Endothelial cell (in vitro differentiated cells): ENCODE measurements at regions not wholly inside any gene's neighbourhood (a gene's known extent, or its start where the extent isn't known, plus 50 kb on each side); places are given as distances from the start of the nearest gene placed in this dataset.

ENCODE experiments used
- DNase-seq: peaks from one replicate; pipeline ENCODE4 v3.0.0; 2021; ENCODE audit warnings: low spot score
- H3K27ac Mint-ChIP-seq: one replicate; pipeline ENCODE4 v1.8.0; 2021; ENCODE audit warnings: mixed read lengths, inconsistent platforms; ENCODE audit not compliant: unreplicated experiment
- H3K27me3 Mint-ChIP-seq: one replicate; pipeline ENCODE4 v1.8.0; 2021; ENCODE audit warnings: mild to moderate bottlenecking, moderate library complexity, mixed read lengths, inconsistent platforms; ENCODE audit not compliant: unreplicated experiment
- H3K36me3 Mint-ChIP-seq: one replicate; pipeline ENCODE4 v1.8.0; 2021; ENCODE audit warnings: mild to moderate bottlenecking, low read depth, mixed read lengths, inconsistent platforms; ENCODE audit not compliant: unreplicated experiment
- H3K4me1 Mint-ChIP-seq: one replicate; pipeline ENCODE4 v1.8.0; 2021; ENCODE audit warnings: mild to moderate bottlenecking, mixed read lengths, inconsistent platforms; ENCODE audit not compliant: unreplicated experiment
- H3K4me3 Mint-ChIP-seq: one replicate; pipeline ENCODE4 v1.8.0; 2021; ENCODE audit warnings: mild to moderate bottlenecking, mixed read lengths, inconsistent platforms; ENCODE audit not compliant: unreplicated experiment
- H3K9me3 Mint-ChIP-seq: one replicate; pipeline ENCODE4 v1.8.0; 2021; ENCODE audit warnings: mixed read lengths, inconsistent platforms; ENCODE audit not compliant: unreplicated experiment
- CTCF ChIP-seq: fragments of 200-600 bp; sonication (generic); IDR thresholded peaks from one replicate; pipeline ENCODE4 v1.5.0; 2021; ENCODE audit warnings: antibody characterized with exemption; ENCODE audit not compliant: unreplicated experiment

- no peak for TF ChIP-seq CTCF
- no peaks in the 10 kb centered on the region for H3K9me3 Mint-ChIP-seq
- H3K4me3 Mint-ChIP-seq: no peak overlapping the region
- H3K36me3 Mint-ChIP-seq: no peaks in the 10 kb centered on the region
- H3K27me3 Mint-ChIP-seq: no peaks in the 10 kb centered on the region
- no peak for DNase-seq
- no peak overlapping the region for H3K27ac Mint-ChIP-seq
- no peaks in the 10 kb centered on the region for H3K4me1 Mint-ChIP-seq
These were observed 1053.4 kb upstream of the ADGRL4 start for GRCh38 chr1:80059940-80060339.

- Mint-ChIP-seq H3K27me3 (no peaks in the 10 kb centered on the region), H3K4me1 (no peaks in the 10 kb centered on the region), H3K27ac (no peak overlapping the region), H3K36me3 (no peaks in the 10 kb centered on the region), H3K4me3 (no peak overlapping the region), H3K9me3 (no peaks in the 10 kb centered on the region)
- TF ChIP-seq CTCF: no peak
- DNase-seq: no peak
These were observed 1049.6 kb upstream of the ADGRL4 start for GRCh38 chr1:80056179-80056578.

GRCh38 chr1:80054129-80054528, 1047.6 kb upstream of the ADGRL4 start:
- peaks cover 4% of the 10 kb centered on the region for H3K27me3 Mint-ChIP-seq
- no peak overlapping the region for H3K27ac Mint-ChIP-seq
- no peaks in the 10 kb centered on the region for H3K36me3 Mint-ChIP-seq
- no peak for DNase-seq
- no peaks in the 10 kb centered on the region for H3K9me3 Mint-ChIP-seq
- no peak overlapping the region for H3K4me3 Mint-ChIP-seq
- no peak for TF ChIP-seq CTCF
- no peaks in the 10 kb centered on the region for H3K4me1 Mint-ChIP-seq

- no peak for DNase-seq
- Mint-ChIP-seq H3K36me3 (no peaks in the 10 kb centered on the region), H3K4me3 (no peak overlapping the region), H3K27me3 (peaks cover 4% of the 10 kb centered on the region), H3K4me1 (no peaks in the 10 kb centered on the region), H3K9me3 (no peaks in the 10 kb centered on the region), H3K27ac (no peak overlapping the region)
- no peak for TF ChIP-seq CTCF
These were observed 1047.1 kb upstream of the ADGRL4 start for GRCh38 chr1:80053613-80054012.

GRCh38 chr1:80050523-80050922, 1044.0 kb upstream of the ADGRL4 start:
- no peaks in the 10 kb centered on the region for H3K4me1 Mint-ChIP-seq
- H3K36me3 Mint-ChIP-seq: no peaks in the 10 kb centered on the region
- DNase-seq: no peak
- H3K4me3 Mint-ChIP-seq: no peak overlapping the region
- no peaks in the 10 kb centered on the region for H3K9me3 Mint-ChIP-seq
- no peak overlapping the region for H3K27ac Mint-ChIP-seq
- peaks cover 4% of the 10 kb centered on the region for H3K27me3 Mint-ChIP-seq
- no peak for TF ChIP-seq CTCF
